Osteoblast (primary cell): ENCODE measurements at regions not wholly inside any gene's neighbourhood (a gene's known extent, or its start where the extent isn't known, plus 50 kb on each side); places are given as distances from the start of the nearest gene placed in this dataset.

Experiments used
- DNase-seq: peaks from one replicate; pipeline ENCODE4 v3.0.0; 2011; ENCODE audit warnings: low spot score, mixed read lengths; ENCODE audit not compliant: insufficient read length; ENCODE audit errors: missing footprints
- H2AFZ ChIP-seq: 2 replicates; pipeline ENCODE4 v1.6.0; 2011; ENCODE audit warnings: mild to moderate bottlenecking, low read length
- H3K27ac ChIP-seq: 2 replicates; pipeline ENCODE4 v1.5.1; 2011; ENCODE audit warnings: mild to moderate bottlenecking, low read depth, low read length, moderate library complexity
- H3K27me3 ChIP-seq: 2 replicates; pipeline ENCODE4 v1.6.0; 2012; ENCODE audit warnings: mild to moderate bottlenecking, control low read depth, inconsistent platforms, low read length, moderate library complexity; ENCODE audit not compliant: insufficient read depth
- H3K36me3 ChIP-seq: 2 replicates; pipeline ENCODE4 v1.5.1; 2011; ENCODE audit warnings: mild to moderate bottlenecking, low read length, control low read depth, moderate library complexity; ENCODE audit not compliant: insufficient read depth
- H3K4me1 ChIP-seq: 2 replicates; pipeline ENCODE4 v1.5.1; 2011; ENCODE audit warnings: mild to moderate bottlenecking, low read length, control low read depth, moderate library complexity; ENCODE audit not compliant: insufficient read depth
- H3K4me2 ChIP-seq: 2 replicates; pipeline ENCODE4 v1.6.0; 2011; ENCODE audit warnings: mild to moderate bottlenecking, low read length; ENCODE audit not compliant: insufficient read depth
- H3K4me3 ChIP-seq: fragments of 200-600 bp; sonication (generic); 3 replicates; pipeline ENCODE4 v1.5.1; 2012; ENCODE audit warnings: mild to moderate bottlenecking, low read length, inconsistent platforms; ENCODE audit not compliant: insufficient read depth
- H3K79me2 ChIP-seq: 2 replicates; pipeline ENCODE4 v1.6.0; 2012; ENCODE audit warnings: mild to moderate bottlenecking, low read length, control low read depth, inconsistent platforms; ENCODE audit not compliant: insufficient read depth
- H3K9me3 ChIP-seq: 2 replicates; pipeline ENCODE4 v1.5.1; 2011; ENCODE audit warnings: low read depth, low read length, control low read depth
- H4K20me1 ChIP-seq: 2 replicates; pipeline ENCODE4 v1.6.0; 2012; ENCODE audit warnings: mild to moderate bottlenecking, low read length, control low read depth; ENCODE audit not compliant: insufficient read depth
- TF ChIP-seq, protein P1 (sequence below): IDR thresholded peaks from 2 replicates; pipeline ENCODE4 v1.5.1; 2011; ENCODE audit warnings: mild to moderate bottlenecking, low read depth, low read length, moderate library complexity; ENCODE audit errors: extremely low read depth

DNA sequence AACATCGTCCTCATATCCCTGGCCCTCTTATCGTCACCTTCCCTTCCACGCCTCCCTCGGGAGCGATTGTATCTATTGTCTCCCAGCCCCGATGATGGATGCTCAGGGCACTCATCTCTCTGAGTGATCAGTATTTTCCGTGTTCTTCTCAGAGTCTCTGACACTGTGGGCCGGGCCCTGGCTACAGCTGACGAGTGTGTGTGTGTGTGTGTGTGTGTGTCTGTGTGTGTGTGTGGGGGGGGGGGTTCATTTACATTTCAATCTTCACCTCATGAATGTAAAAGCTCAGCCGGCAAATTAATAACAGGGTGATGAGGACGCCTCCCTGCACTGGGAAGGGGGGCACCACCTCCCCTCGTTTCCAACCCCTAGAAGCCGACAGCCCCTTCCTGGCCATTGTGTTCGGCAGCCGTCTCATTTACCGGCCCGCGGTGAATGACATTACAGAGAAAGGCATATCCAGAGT is 159.5 kb downstream of the SHOX start:
- no peak overlapping the region for H2AFZ ChIP-seq
- H3K27ac ChIP-seq, result no peak overlapping the region
- no peaks in the 10 kb centered on the region for H3K4me1 ChIP-seq
- no peaks in the 10 kb centered on the region for H3K79me2 ChIP-seq
- no peaks in the 10 kb centered on the region for H3K36me3 ChIP-seq
- H4K20me1 ChIP-seq, result no peaks in the 10 kb centered on the region
- DNase-seq, result no peak
- no peak overlapping the region for H3K4me3 ChIP-seq
- H3K4me2 ChIP-seq, result no peak overlapping the region
- H3K27me3 ChIP-seq, result no peaks in the 10 kb centered on the region
- TF ChIP-seq, protein P1, sequence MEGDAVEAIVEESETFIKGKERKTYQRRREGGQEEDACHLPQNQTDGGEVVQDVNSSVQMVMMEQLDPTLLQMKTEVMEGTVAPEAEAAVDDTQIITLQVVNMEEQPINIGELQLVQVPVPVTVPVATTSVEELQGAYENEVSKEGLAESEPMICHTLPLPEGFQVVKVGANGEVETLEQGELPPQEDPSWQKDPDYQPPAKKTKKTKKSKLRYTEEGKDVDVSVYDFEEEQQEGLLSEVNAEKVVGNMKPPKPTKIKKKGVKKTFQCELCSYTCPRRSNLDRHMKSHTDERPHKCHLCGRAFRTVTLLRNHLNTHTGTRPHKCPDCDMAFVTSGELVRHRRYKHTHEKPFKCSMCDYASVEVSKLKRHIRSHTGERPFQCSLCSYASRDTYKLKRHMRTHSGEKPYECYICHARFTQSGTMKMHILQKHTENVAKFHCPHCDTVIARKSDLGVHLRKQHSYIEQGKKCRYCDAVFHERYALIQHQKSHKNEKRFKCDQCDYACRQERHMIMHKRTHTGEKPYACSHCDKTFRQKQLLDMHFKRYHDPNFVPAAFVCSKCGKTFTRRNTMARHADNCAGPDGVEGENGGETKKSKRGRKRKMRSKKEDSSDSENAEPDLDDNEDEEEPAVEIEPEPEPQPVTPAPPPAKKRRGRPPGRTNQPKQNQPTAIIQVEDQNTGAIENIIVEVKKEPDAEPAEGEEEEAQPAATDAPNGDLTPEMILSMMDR, result no peak
- H3K9me3 ChIP-seq, result no peaks in the 10 kb centered on the region

DNA sequence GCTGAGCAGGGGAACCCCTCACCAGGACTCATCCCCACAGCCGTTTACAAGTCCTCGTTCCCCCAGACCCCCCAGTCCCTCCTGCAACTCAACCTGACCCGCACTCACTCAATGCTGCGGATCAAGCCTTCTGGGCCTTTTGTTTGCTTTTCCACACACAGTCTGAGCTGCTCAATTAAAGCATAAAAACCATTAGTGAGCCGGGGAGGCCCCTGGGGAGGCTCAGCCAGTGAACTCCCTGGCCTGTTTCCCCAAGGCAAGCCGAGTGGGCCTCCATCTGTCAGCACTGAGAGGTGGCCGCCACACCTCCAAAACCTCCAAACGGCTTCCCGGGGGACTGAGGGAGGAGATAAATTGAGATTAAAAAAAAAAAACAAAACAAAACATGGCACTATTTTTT is 158.5 kb downstream of the SHOX start:
- no peak for DNase-seq
- no peaks in the 10 kb centered on the region for H3K27me3 ChIP-seq

DNA sequence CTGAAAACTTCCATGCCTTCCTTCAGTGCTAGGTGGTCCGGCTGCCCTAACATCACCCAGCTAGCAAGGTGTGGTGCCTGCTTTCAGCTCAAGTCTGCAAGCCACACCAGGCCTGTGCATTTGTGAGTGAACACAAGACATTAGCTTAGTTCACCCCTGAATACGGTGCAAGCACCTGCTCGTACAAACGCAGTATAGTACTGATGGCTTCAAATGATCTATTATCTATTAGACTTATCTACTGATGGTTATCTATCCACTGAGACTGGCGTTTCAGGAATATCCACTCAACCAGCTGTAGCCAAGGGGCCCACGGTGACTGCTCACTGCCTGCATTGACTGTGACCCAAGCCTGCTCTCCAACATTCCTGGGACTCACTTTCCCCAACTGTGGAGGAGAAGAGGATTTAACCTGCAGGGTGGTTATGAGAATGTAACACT is 155.9 kb downstream of the SHOX start:
- no peaks in the 10 kb centered on the region for H4K20me1 ChIP-seq
- no peaks in the 10 kb centered on the region for H3K27me3 ChIP-seq
- H3K9me3 ChIP-seq, result no peaks in the 10 kb centered on the region
- H3K27ac ChIP-seq, result no peak overlapping the region
- H3K4me1 ChIP-seq, result no peaks in the 10 kb centered on the region
- H3K4me3 ChIP-seq, result no peak overlapping the region
- no peak for DNase-seq
- H2AFZ ChIP-seq, result no peak overlapping the region
- no peaks in the 10 kb centered on the region for H3K79me2 ChIP-seq
- no peak overlapping the region for H3K4me2 ChIP-seq
- H3K36me3 ChIP-seq, result no peaks in the 10 kb centered on the region
- TF ChIP-seq, protein P1, result no peak

More for the DNA sequence above, 158.5 kb downstream of the SHOX start:
- H3K4me2 ChIP-seq, result no peak overlapping the region
- H3K4me3 ChIP-seq, result no peak overlapping the region
- no peaks in the 10 kb centered on the region for H4K20me1 ChIP-seq
- H3K9me3 ChIP-seq, result no peaks in the 10 kb centered on the region
- no peaks in the 10 kb centered on the region for H3K36me3 ChIP-seq
- H3K4me1 ChIP-seq, result no peaks in the 10 kb centered on the region
- no peak overlapping the region for H2AFZ ChIP-seq
- TF ChIP-seq, protein P1, result no peak
- no peaks in the 10 kb centered on the region for H3K79me2 ChIP-seq
- H3K27ac ChIP-seq, result no peak overlapping the region

DNA sequence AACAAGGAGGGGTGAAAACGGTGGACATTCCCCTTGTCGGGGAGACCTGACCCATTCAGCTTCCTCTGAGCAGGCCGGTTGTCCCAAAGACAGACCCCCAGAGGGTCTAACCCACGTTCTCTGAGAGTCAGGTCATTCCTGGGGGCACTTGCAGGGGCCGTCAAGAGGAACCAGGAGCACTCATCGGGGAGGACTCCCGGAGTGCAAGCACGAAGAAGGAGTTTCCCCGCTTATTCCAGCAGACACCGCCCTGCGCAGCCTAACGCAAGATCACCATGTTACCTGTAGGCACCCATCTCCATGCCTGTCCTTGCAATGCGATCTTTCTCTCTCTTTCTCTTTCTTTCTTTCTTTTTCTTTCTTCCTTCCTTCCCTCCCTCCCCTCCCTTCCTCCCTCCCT is 154.2 kb downstream of the SHOX start:
- TF ChIP-seq, protein P1, result no peak
- H3K9me3 ChIP-seq, result no peaks in the 10 kb centered on the region
- no peaks in the 10 kb centered on the region for H3K4me1 ChIP-seq

More for the DNA sequence above, 154.2 kb downstream of the SHOX start:
- H3K27me3 ChIP-seq, result no peaks in the 10 kb centered on the region
- no peaks in the 10 kb centered on the region for H4K20me1 ChIP-seq
- H3K4me3 ChIP-seq, result no peak overlapping the region
- no peaks in the 10 kb centered on the region for H3K36me3 ChIP-seq
- H3K4me2 ChIP-seq, result no peak overlapping the region
- H3K27ac ChIP-seq, result no peak overlapping the region
- no peak for DNase-seq
- no peak overlapping the region for H2AFZ ChIP-seq
- no peaks in the 10 kb centered on the region for H3K79me2 ChIP-seq
